Naive thymus-derived CD4-positive, alpha-beta T cell (primary cell): ENCODE measurements at regions not wholly inside any gene's neighbourhood (a gene's known extent, or its start where the extent isn't known, plus 50 kb on each side); places are given as distances from the start of the nearest gene placed in this dataset.
"Not testable (repeated sequence)": the region's sequence is repeated elsewhere in the genome, so short reads cannot be mapped to it uniquely, and the experiment has no call there.

Source experiments
- ATAC-seq: fragments of 150-1000 bp; cut with Tn5 transposase; 2 replicates; pipeline ENCODE4 v1.10.0; 2021; ENCODE audit warnings: mild to moderate bottlenecking, moderate library complexity
- CTCF ChIA-PET: fragments of 350-600 bp; sonication (Branson Sonifier 250); formaldehyde crosslinking; loops from one replicate; lab custom pipeline; 2021; ENCODE audit warnings: antibody characterized with exemption; lab: Charles Lee
- POLR2A ChIA-PET: fragments of 350-600 bp; sonication (Branson Sonifier 250); formaldehyde crosslinking; loops from one replicate; lab custom pipeline; 2021; ENCODE audit warnings: antibody characterized with exemption, inconsistent platforms; lab: Charles Lee
- DNase-seq, 9 donors: peaks; one replicate each; pipeline versions ENCODE4 v3.0.0 to v3.0.0-alpha.2; 2020 to 2022; ENCODE audit warnings: mixed read lengths in 1 of 9
- H3K27ac ChIP-seq: one replicate; pipeline ENCODE4 v1.7.0; 2013; ENCODE audit warnings: mild to moderate bottlenecking, low read depth, low read length, moderate library complexity
- H3K27me3 ChIP-seq, 2 donors: one replicate each; pipeline ENCODE4 v1.7.0; 2013; ENCODE audit warnings: low read length in 2 of 2, mild to moderate bottlenecking in 2 of 2, moderate library complexity in 2 of 2; ENCODE audit not compliant: control insufficient read depth in 2 of 2, insufficient read depth in 2 of 2
- H3K36me3 ChIP-seq, 3 experiments: 1 replicate in 2 of 3; 2 replicates in 1 of 3; pipeline ENCODE4 v1.7.0; 2013; ENCODE audit warnings: low read length in 3 of 3, mild to moderate bottlenecking in 3 of 3, moderate library complexity in 1 of 3; ENCODE audit not compliant: insufficient read depth in 3 of 3, control insufficient read depth in 2 of 3
- H3K4me1 ChIP-seq, 2 donors: one replicate each; pipeline ENCODE4 v1.7.0; 2013; ENCODE audit warnings: low read length in 2 of 2, mild to moderate bottlenecking in 2 of 2, moderate library complexity in 1 of 2; ENCODE audit not compliant: control insufficient read depth in 2 of 2, insufficient read depth in 2 of 2
- H3K4me3 ChIP-seq: 2 replicates; pipeline ENCODE4 v1.7.0; 2013; ENCODE audit warnings: mild to moderate bottlenecking, low read length
- H3K9me3 ChIP-seq, 3 experiments: 1 replicate in 2 of 3; 2 replicates in 1 of 3; pipeline ENCODE4 v1.7.0; 2013; ENCODE audit warnings: low read length in 3 of 3; ENCODE audit not compliant: control insufficient read depth in 2 of 3
- H3K27ac Mint-ChIP-seq, 9 donors: one replicate each; pipeline ENCODE4 v1.8.0; 2020 to 2022; ENCODE audit warnings: mixed read lengths in 9 of 9, mild to moderate bottlenecking in 8 of 9, moderate library complexity in 5 of 9, inconsistent platforms in 2 of 9
- H3K27me3 Mint-ChIP-seq, 5 donors: one replicate each; pipeline ENCODE4 v1.8.0; 2021 to 2022; ENCODE audit warnings: mixed read lengths in 5 of 5, mild to moderate bottlenecking in 1 of 5
- H3K36me3 Mint-ChIP-seq, 5 donors: one replicate each; pipeline ENCODE4 v1.8.0; 2020 to 2022; ENCODE audit warnings: mixed read lengths in 5 of 5, mild to moderate bottlenecking in 3 of 5, inconsistent platforms in 1 of 5
- H3K4me1 Mint-ChIP-seq, 7 donors: one replicate each; pipeline ENCODE4 v1.8.0; 2020 to 2022; ENCODE audit warnings: mixed read lengths in 7 of 7, mild to moderate bottlenecking in 3 of 7, inconsistent platforms in 1 of 7
- H3K4me3 Mint-ChIP-seq, 10 donors: one replicate each; pipeline ENCODE4 v1.8.0; 2020 to 2022; ENCODE audit warnings: mild to moderate bottlenecking in 10 of 10, mixed read lengths in 10 of 10, moderate library complexity in 6 of 10, inconsistent platforms in 2 of 10
- H3K9me3 Mint-ChIP-seq, 11 donors: one replicate each; pipeline ENCODE4 v1.8.0; 2020 to 2022; ENCODE audit warnings: mixed read lengths in 11 of 11, mild to moderate bottlenecking in 4 of 11, inconsistent platforms in 1 of 11, moderate library complexity in 1 of 11
- intact Hi-C, 2 donors: fragments of 100-400 bp; cut with micrococcal nuclease; formaldehyde crosslinking; loops; one replicate each; pipeline ENCODE4 v1.15.1; 2023

DNA sequence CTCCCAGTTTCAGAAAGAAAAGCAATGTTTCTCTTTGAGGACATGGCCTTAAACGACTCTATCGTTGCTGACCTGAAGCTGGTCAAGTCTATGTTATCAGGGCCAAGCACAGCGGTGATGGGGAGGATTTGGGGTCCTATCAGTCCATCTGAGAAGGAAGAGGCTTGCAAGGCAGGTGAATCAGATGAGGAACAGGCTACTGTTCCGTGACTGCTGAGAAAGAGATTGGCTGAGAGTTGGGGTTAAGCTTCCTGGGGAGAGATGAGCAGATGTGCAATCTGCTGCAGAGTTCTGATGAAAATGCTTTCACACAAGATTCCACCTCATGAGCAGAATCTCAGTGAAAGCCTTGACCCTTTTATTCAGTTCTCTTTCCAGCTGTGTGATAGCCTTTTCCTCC, 168.3 kb upstream of the STMND1 start:
- Histone ChIP-seq H3K36me3 (no peaks in the 10 kb centered on the region), H3K9me3 (no peaks in the 10 kb centered on the region), H3K27me3 (peaks cover 0 to 4% of the 10 kb centered on the region in 2 donors), H3K4me1 (no peaks in the 10 kb centered on the region), H3K4me3 (no peak overlapping the region), H3K27ac (no peak overlapping the region)
- intact Hi-C loops, result no loop called here
- Mint-ChIP-seq H3K27ac (no peak overlapping the region), H3K27me3 (peaks cover 8 to 27% (median 24%) of the 10 kb centered on the region in 5 donors), H3K4me1 (no peaks in the 10 kb centered on the region), H3K36me3 (no peaks in the 10 kb centered on the region), H3K4me3 (no peak overlapping the region), H3K9me3 (peaks cover 0 to 5% (median 0%) of the 10 kb centered on the region in 11 donors)
- CTCF ChIA-PET, result no interaction called here
- POLR2A ChIA-PET, result no interaction called here
- ATAC-seq, result no peak
- no peak for DNase-seq

DNA sequence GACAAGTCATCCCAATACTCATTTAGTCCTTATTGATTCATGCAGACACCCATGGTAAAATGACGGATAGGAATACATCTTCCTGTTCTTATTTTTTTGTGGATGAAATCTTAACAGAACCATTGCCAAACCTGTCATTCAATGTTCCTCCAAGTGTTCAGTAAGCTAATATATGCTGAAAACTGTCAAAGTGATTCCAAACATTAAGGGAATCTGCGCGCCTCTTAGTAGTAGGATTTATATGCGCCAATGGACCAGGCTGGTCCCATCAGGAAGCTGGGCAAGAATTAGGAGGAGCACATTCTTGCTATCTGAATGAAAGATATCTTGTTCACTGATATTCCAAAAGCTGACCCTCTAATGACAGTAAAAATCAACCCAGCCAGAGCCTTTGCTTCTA, 168.9 kb upstream of the STMND1 start:
- peaks cover 8 to 32% (median 23%) of the 10 kb centered on the region in 5 donors for H3K27me3 Mint-ChIP-seq
- Histone ChIP-seq H3K9me3 (no peaks in the 10 kb centered on the region), H3K4me3 (no peak overlapping the region), H3K36me3 (no peaks in the 10 kb centered on the region), H3K27me3 (peaks cover 0 to 4% of the 10 kb centered on the region in 2 donors), H3K4me1 (no peaks in the 10 kb centered on the region), H3K27ac (no peak overlapping the region)
- intact Hi-C loops, result no loop called here
- CTCF ChIA-PET, result no interaction called here
- H3K4me1 Mint-ChIP-seq, result no peaks in the 10 kb centered on the region
- ATAC-seq (no peak), DNase-seq (no peak)
- H3K36me3 Mint-ChIP-seq, result no peaks in the 10 kb centered on the region
- no peak overlapping the region for H3K27ac Mint-ChIP-seq
- H3K4me3 Mint-ChIP-seq, result no peak overlapping the region
- POLR2A ChIA-PET, result no interaction called here
- peaks cover 0 to 5% (median 0%) of the 10 kb centered on the region in 11 donors for H3K9me3 Mint-ChIP-seq

DNA sequence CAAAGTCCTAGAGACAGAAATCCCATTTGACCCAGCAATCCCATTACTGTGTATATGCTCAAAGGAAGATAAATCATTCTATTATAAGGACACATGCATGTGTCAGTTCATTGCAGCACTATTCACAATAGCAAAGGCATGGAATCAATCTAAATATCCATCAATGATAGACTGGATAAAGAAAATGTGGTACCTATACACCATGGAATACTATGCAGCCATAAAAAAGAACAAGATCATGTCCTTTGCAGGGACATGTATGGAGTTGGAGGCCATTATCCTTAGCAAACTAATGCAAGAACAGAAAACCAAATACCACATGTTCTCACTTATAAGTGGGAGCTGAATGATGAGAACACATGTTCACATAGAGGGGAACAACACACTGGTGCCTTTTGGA, 169.8 kb upstream of the ATXN1 start:
- H3K36me3 Mint-ChIP-seq, H3K4me3 ChIP-seq, H3K4me1 Mint-ChIP-seq, H3K27ac Mint-ChIP-seq, POLR2A ChIA-PET, intact Hi-C loops, H3K9me3 Mint-ChIP-seq, H3K27ac ChIP-seq, ATAC-seq, CTCF ChIA-PET, H3K36me3 ChIP-seq, H3K27me3 ChIP-seq, H3K4me1 ChIP-seq, DNase-seq, H3K4me3 Mint-ChIP-seq, H3K9me3 ChIP-seq: not testable (repeated sequence)
- peaks cover 18 to 29% (median 25%) of the 10 kb centered on the region in 5 donors for H3K27me3 Mint-ChIP-seq

DNA sequence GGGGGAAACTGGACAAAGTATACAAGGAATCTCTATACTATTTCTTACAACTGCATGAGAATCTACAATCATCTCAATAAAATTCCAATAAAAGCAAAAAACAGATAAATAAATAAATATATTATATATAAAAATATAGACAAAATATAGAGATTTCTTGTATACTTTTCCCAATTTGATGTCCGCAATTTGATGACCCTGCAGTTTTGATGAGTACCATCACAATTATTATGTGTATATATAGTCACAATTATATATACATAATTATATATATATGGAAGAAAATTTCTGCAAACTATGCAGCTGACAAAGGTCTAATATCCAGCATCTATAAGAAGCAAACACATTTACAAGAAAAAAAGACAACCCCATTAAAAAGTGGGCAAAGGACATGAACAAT, 169.2 kb upstream of the ATXN1 start:
- no peak overlapping the region for H3K4me3 ChIP-seq
- ChIA-PET CTCF (no interaction called here), POLR2A (no interaction called here)
- no peaks in the 10 kb centered on the region for H3K4me1 ChIP-seq
- H3K27me3 ChIP-seq, result no peaks in the 10 kb centered on the region
- Mint-ChIP-seq H3K27me3 (peaks cover 18 to 33% (median 19%) of the 10 kb centered on the region in 5 donors), H3K27ac (no peak overlapping the region), H3K9me3 (peaks cover 0 to 5% (median 0%) of the 10 kb centered on the region in 11 donors), H3K4me1 (no peaks in the 10 kb centered on the region), H3K36me3 (no peaks in the 10 kb centered on the region), H3K4me3 (no peak overlapping the region)
- intact Hi-C loops, result no loop called here
- no peak overlapping the region for H3K27ac ChIP-seq
- H3K9me3 ChIP-seq, result no peaks in the 10 kb centered on the region
- DNase-seq (no peak), ATAC-seq (no peak)
- no peaks in the 10 kb centered on the region for H3K36me3 ChIP-seq

DNA sequence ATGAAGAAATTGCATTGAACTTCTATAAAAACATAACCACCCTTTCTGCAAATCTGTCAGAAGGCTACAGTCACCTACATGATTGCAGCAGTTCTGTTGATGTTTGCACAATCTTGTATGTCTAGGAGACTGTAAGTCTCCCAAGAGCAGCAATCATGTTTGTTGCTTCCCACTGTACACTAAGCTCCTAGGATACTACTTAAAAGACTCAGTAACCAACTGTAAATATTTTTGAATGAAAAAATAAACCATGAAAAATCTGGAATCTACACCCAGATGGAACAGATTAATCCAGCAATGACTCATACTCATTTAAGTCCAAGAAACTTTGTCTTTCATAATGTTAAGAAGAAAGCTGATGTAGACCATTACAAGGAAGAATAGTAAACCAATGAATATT, 168.5 kb upstream of the ATXN1 start:
- Histone ChIP-seq H3K27me3 (no peaks in the 10 kb centered on the region), H3K9me3 (no peaks in the 10 kb centered on the region), H3K4me1 (no peaks in the 10 kb centered on the region), H3K36me3 (no peaks in the 10 kb centered on the region), H3K4me3 (no peak overlapping the region), H3K27ac (no peak overlapping the region)
- no peak for DNase-seq
- POLR2A ChIA-PET, result no interaction called here
- peaks cover 13 to 33% (median 19%) of the 10 kb centered on the region in 5 donors for H3K27me3 Mint-ChIP-seq
- H3K4me3 Mint-ChIP-seq, result no peak overlapping the region
- H3K27ac Mint-ChIP-seq, result no peak overlapping the region
- no peaks in the 10 kb centered on the region for H3K36me3 Mint-ChIP-seq
- H3K4me1 Mint-ChIP-seq, result no peaks in the 10 kb centered on the region
- ATAC-seq, result no peak
- H3K9me3 Mint-ChIP-seq, result peaks cover 0 to 5% (median 0%) of the 10 kb centered on the region in 11 donors
- CTCF ChIA-PET, result no interaction called here
- intact Hi-C loops, result no loop called here

DNA sequence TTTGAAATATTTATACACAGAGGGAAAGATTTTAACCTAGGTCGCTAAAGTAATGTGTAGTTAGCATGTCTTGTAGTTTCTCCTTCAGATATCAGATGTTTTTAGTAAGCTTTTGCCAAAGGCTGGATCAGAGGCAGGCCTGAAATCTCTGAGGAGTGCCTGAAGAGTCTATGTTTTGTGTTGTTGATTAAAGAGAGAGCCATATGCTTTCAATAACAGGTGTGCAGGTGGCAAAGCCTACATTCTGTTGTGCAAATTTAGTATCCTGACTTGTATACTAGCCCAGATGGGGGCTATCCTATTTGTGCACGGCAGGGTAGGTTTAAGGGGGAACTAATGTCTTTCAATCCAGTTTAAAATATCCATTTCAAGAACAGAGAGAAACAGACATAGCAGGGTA, 167.1 kb upstream of the ATXN1 start:
- Mint-ChIP-seq H3K27me3 (peaks cover 4 to 29% (median 19%) of the 10 kb centered on the region in 5 donors), H3K9me3 (peaks cover 0 to 5% (median 0%) of the 10 kb centered on the region in 11 donors), H3K4me1 (no peaks in the 10 kb centered on the region), H3K36me3 (no peaks in the 10 kb centered on the region), H3K27ac (no peak overlapping the region), H3K4me3 (no peak overlapping the region)
- Histone ChIP-seq H3K27ac (no peak overlapping the region), H3K4me3 (no peak overlapping the region), H3K27me3 (no peaks in the 10 kb centered on the region), H3K9me3 (no peaks in the 10 kb centered on the region), H3K36me3 (no peaks in the 10 kb centered on the region), H3K4me1 (no peaks in the 10 kb centered on the region)
- ATAC-seq (no peak), DNase-seq (no peak)
- intact Hi-C loops, result no loop called here
- CTCF ChIA-PET, result interaction anchor here (0.6 kb wide), 1 partner anchor 353 kb away, joined by 3 read pairs; no protein-coding TSS in a partner anchor
- POLR2A ChIA-PET, result no interaction called here

DNA sequence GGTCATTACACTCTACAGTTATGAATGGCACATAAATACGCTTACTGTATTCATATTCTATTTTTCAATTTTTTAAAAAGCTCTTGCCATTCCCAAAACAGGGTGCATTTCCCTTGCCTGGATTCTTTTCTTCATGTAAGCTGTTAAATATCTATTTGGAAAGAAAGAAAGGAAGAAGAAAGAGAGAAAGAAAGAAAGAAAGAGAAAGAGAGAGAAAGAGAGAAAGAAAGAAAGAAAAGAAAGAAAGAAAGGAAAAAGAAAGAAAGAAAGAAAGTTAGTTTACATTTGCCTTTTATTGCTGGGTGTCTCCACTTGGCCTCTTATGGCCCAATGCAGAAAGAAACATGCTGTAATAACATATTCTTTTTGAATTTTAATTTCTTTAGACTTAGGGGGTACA, 165.9 kb upstream of the ATXN1 start:
- Mint-ChIP-seq H3K9me3 (peaks cover 0 to 5% (median 0%) of the 10 kb centered on the region in 11 donors), H3K27ac (no peak overlapping the region), H3K36me3 (no peaks in the 10 kb centered on the region), H3K4me3 (no peak overlapping the region), H3K27me3 (peaks cover 5 to 32% (median 19%) of the 10 kb centered on the region in 5 donors), H3K4me1 (no peaks in the 10 kb centered on the region)
- DNase-seq (no peak), ATAC-seq (no peak)
- ChIA-PET POLR2A (no interaction called here), CTCF (no interaction called here)
- intact Hi-C loops, result no loop called here
- H3K4me1 ChIP-seq, result no peaks in the 10 kb centered on the region
- no peak overlapping the region for H3K27ac ChIP-seq
- no peaks in the 10 kb centered on the region for H3K27me3 ChIP-seq
- H3K9me3 ChIP-seq, result no peaks in the 10 kb centered on the region
- H3K4me3 ChIP-seq, result no peak overlapping the region
- no peaks in the 10 kb centered on the region for H3K36me3 ChIP-seq
